ENCODE measurements at regions not wholly inside any gene's neighbourhood (a gene's known extent, or its start where the extent isn't known, plus 50 kb on each side); places are given as distances from the start of the nearest gene placed in this dataset.
"Not testable (repeated sequence)": the region's sequence is repeated elsewhere in the genome, so short reads cannot be mapped to it uniquely, and the experiment has no call there.

DNA sequence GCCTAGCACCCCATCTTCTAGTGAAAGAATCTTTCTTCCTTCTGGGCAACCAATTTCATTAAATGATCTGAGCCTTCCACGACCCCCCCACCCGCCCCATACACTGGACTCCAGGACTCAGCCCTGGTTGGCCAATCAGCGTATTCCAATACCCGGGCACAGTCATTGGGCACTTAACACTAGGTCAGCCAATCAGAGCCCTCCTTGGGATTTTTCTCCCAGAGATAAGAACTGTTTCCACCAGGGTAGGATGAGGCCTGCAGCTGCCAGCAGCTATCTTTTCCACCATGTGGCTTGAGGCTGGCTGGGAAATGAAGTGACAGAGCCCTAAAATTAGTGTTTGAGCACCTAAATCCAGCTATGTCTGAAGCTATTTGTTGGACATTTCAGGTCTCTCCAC, 418.8 kb downstream of the BCOR start:
- DNase-seq, result no peak

DNA sequence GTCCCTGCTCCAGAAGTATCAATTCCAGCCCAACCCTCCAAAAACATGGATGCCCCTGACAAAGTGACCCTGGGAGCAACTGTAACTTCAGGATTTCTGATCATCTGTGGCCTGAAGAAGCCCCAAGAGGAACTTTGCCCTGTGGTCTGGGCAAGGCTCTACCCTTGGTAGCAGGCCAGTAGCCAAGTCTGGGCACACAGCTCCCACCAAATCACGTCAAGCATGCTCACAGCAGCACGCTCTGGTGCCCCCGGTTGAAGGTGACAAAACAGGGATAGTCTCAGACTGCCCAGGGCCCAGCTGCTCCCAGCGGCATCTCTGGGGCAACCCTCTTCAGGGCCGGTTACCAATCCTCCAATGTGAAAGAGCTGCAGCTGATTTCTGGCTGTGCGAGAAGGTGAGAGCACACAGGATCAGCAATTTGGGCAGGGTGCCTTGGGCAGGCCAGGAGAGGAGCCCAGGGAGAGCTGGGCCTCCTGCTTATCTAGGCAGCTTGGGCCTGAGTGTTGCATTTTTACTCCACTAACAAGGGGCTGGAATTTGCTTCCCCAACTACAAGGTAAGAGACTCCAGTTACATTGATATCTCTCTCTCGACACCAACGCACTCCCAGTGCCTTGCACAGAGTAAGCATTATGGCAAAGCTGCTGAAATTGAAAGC, 418.1 kb downstream of the BCOR start:
- DNase-seq, result no peak

DNA sequence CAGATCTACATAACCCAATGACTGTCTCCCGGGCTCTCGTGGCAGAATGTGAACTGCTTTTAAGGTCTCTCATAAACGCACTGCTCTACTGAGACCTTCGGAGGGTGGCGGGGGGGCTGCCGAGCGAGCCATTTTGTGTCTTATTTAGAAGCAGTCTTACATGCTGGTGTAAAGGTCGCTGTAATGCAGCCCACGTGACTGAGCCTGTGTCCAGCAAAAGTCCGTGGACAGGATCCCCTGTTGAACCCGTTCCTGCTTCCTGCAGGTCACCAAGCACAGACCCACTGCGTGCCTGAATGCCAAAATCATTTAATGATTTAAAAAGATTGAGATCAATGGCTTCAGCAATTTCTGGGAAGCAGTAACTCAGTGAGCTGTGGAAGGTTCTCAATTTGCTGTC, 415.9 kb downstream of the BCOR start:
- no peak for DNase-seq

DNA sequence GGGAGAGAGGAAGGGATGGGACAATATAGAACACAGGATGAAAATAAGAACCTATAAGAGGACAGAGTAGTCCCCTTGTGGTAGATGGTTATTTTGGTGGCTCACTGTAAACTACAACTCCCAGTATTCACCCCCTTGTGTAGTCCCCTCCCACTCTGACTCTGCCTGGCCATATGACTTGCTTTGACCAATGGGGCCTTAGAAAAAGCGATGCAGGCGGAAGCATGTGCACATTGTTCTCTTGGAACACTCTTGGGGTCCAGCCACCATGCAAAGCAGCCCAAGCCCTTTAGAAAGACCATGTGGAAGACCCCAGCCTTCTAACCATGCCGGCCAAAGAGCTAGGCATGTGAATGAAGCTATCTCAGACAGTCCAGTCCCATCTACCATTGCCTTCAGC, 415.0 kb downstream of the BCOR start:
- DNase-seq, result no peak

- DNase-seq, result no peak
Observed at GRCh38 chrX:39688219-39688575, 409.6 kb downstream of the BCOR start.

- DNase-seq, result peak; percentile 4 to 51 (median 34)
Observed at GRCh38 chrX:39688576-39689375, 409.0 kb downstream of the BCOR start.

DNA sequence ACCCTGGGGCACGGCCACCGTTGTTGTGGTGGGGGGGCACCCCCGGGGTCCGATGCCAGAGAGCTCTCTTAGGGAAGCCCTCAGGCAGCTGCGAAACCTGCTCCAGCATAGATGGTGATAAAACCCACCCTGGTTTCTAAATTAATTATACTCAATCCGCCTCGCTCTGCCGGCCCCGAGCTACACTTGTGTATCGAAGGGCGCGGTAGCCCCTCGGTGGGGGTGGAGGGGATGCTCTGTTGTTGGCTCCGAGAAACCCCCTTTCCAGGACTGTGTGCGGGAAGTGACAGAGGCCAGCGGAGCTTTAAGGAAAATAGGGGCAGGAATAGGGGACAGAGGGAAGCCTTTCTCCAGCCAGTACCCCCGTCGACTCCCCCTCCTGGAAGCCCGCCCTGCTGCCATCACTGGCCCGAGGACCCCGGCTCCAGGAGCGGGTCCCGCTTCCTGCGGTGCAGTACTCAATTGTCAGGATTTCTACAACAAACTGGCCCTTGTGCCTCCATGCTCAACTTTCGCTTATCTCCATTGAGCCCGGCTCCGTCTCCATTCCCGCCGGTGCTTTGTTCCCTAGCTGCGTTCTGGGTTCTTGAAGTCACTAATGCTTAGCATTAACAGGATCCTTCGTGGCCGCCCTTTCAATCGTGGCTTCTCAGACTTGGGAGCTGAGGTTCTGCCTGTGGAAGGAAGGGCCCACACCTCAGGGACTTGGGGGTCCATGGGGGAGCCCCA, 408.2 kb downstream of the BCOR start:
- no peak for DNase-seq

DNA sequence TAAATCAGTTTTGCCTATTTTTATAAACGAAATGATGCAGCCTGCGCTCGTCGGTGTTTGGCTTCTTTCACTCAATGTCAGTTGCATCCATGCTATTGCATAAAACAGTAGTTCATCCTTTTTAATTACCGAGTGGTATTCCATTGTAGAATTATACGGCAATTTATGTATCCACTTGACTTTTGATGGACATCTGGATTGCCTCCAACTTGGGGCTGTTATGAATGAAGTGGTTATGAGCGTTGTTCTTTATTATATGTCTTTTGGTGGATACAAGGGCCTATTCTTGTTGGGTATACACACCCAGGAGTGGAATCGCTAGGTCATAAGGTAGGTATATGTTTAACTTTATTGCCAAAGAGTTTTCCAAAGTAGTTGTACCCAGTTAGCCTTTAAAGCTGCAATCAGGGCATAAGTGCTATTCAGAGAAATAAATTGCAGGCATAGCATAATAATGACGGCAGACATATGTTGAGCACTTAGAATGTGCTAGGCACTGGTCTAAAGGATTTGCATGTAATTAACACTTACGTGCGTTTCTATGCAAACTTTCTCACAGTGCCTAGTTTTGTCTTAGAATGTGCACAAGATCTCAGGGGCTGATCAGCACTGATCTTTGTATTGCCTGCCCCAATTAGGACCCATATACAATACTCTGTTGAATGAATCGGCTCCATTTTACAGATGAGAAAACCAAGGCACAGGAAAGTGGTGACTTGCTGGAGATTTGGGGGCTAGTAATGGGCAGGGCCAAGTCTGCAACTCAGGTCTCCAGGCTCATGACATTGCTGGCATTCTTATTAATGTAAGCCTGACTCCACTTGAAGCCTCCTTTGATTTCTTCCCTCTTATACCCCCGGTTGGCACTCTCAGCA, 407.0 kb downstream of the BCOR start:
- DNase-seq, result no peak

GRCh38 chrX:39691724-39692123, 406.0 kb downstream of the BCOR start:
- DNase-seq, result no peak

DNA sequence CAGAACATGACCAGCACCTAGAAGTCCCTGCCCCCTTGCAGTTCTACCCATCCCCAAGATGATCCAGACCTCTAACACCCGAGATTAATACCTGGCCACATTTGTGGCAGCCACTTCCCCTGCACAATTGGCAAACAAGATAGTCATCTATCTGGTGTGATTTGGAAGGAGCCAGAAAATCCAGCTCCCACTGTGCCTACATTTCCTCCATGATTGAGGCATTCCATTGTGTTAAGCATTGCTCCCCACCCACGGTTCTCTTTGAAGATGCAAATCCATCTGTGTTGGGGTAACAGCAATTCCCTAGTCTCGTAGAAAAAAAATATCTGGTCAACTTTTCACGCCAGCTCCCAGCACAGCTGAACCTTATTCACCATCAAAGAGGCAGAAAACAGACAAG, 405.0 kb downstream of the BCOR start:
- no peak for DNase-seq

DNA sequence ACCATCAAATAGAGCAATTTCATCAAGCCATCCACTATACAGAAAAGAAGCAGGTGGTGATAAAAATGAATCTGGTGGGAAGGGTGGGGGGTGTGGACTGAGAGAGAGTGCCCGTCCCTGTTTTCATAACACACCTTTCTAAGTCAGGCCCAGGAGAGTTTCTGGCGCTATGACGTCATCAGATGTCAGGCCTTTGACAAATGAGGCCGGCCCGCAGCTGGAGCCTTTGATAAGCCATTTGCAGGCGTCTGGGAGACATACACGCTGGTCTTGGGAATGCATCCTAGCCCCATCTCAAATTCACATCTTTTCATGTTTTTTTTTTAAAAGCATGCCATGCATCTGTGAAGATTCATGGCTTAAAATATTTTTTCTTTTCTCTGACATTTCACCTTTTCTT, 404.5 kb downstream of the BCOR start:
- DNase-seq, result no peak

DNA sequence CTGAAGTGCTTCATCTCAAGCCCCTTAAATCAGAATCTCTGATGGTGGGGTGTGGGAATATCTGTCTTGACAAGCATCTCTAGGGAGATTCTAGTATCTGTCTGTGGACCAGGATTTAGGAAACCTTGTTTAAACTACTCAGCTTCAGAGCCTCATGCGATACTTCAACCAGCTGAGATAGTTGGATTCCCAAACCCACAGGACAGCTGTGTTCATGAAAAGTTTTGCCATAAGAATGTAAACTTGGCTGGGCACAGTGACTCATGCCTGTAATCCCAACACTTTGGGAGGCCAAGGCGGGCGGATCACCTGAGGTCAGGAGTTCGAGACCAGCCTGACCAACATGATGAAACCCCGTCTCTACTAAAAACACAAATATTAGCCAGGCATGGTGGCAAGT, 395.1 kb downstream of the BCOR start:
- not testable (repeated sequence) for DNase-seq

DNA sequence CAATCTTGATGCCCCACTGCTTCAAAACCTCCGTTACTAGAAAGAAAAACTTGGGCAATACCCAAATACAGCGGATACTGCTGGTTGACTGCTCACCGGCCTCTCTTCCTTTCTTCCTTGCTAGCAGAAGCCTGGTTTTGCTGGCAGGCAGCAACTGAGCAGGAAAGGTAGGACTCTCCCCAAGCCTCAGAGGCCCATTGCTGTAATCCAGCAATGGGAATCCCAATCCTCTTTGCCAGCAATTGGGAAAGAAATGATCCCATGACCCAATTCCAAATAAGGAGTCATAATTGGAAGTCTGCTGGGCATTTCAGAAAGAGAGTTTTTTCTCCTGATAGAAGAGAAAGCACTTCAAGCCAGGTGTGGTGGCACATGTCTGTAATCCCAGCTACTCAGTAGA, 394.5 kb downstream of the BCOR start:
- DNase-seq, result no peak

DNA sequence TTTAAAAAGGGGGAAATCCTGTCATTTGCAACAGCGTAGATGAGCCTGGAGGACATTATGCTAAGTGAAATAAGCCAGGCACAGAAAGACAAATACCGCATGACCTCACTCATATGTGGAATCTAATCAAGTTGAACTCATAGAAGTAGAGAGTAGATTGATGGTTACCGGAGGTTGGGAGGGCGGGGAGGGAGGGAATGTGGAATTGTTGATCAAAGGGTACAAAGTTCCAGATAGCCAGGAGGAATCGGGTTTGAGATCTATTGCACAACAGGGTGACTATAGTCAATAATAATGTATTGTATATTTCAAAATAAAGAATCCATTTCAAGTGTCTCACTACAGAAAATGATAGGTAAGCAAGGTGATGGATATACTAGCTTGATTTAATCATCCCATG, 393.2 kb downstream of the BCOR start:
- DNase-seq, result no peak

- DNase-seq, result peak; percentile 28 to 50 (median 40)
Observed at GRCh38 chrX:39705290-39705689, 392.5 kb downstream of the BCOR start.

DNA sequence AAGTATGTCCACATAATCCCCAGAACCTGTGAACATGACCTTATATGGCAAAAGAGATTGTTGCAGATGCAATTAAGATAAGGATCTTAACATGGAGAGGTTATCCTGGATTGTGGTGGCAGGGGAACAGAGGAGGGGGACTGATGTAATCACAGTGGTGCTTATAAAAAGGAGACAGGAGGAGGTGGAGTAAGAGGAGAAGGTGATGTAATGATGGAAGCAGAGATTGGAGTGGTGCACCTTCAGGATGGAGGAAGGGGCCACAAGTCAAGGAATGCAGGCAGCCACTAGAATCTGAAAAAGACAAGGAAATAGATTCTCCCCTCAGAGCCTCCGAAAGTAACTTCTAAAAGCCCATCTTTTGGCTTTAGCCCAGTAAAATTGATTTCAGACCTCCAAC, 388.4 kb downstream of the BCOR start:
- DNase-seq, result no peak

DNA sequence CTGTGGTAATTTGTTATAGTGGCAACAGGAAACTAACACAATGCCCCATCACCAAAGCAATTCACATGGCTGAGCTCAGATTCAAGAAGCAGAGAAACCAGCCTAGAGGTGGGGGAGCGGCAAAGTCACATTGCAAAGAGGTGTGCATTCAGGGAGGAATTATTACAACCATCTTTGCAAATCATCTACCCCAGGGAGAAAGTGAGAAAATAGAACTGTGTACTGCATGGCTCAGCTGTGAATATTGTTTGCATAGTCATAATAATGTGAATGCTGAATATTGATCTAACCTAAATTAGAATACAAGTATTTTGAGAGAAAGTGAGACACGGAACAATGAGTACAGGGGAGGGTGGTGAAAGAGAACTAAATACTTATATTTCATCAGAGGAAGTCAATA, 387.9 kb downstream of the BCOR start:
- no peak for DNase-seq

- no peak for DNase-seq
Observed at GRCh38 chrX:39710776-39711175, 387.0 kb downstream of the BCOR start.

- no peak for DNase-seq
Observed at GRCh38 chrX:39714471-39714870, 383.3 kb downstream of the BCOR start.

- no peak for DNase-seq
Observed at GRCh38 chrX:39716401-39716800, 381.4 kb downstream of the BCOR start.

DNA sequence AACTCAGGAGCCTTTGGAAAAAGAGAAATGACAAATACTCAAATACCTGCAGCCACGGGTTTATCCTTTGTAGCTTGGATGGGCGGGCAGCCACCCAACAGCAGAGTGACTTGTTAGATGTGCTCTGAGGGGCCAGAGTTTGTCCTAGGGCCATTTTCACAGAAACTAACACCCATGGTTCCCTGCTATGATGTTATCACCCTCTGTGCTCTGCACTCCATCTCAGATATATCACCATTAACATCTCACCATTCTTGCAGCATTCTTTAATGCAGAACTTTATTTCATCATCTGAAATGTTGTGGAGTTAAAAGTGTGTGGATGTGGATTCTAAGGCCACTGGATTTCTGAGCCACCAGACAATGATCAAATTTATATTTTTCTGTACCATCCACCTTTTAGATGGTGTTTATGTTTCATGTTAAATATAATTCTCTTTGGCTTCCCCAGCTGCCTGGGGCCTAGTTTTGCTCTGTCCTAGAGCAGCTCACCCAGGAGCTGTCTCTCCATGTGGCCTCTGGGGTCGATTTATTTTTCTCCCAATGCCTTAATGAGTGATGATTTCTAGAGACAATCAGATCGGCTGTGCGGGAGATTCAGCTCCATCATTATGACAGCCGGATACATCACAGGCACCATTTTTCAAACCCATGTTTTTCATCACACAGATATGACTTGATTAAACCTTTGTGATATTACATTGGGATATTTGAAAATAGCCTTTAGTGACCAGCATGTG, 380.8 kb downstream of the BCOR start:
- DNase-seq, result no peak

GRCh38 chrX:39718981-39719380, 378.8 kb downstream of the BCOR start:
- no peak for DNase-seq

All from suppressor macrophage (primary cell).